HG02884 (cell line): ENCODE measurements at regions not wholly inside any gene's neighbourhood (a gene's known extent, or its start where the extent isn't known, plus 50 kb on each side); places are given as distances from the start of the nearest gene placed in this dataset.

Experiments used
- ATAC-seq: cut with Tn5 transposase; IDR thresholded peaks from one replicate; pipeline ENCODE4 v1.9.1; 2021; ENCODE audit warnings: mild to moderate bottlenecking, moderate library complexity; ENCODE audit not compliant: unreplicated experiment

DNA sequence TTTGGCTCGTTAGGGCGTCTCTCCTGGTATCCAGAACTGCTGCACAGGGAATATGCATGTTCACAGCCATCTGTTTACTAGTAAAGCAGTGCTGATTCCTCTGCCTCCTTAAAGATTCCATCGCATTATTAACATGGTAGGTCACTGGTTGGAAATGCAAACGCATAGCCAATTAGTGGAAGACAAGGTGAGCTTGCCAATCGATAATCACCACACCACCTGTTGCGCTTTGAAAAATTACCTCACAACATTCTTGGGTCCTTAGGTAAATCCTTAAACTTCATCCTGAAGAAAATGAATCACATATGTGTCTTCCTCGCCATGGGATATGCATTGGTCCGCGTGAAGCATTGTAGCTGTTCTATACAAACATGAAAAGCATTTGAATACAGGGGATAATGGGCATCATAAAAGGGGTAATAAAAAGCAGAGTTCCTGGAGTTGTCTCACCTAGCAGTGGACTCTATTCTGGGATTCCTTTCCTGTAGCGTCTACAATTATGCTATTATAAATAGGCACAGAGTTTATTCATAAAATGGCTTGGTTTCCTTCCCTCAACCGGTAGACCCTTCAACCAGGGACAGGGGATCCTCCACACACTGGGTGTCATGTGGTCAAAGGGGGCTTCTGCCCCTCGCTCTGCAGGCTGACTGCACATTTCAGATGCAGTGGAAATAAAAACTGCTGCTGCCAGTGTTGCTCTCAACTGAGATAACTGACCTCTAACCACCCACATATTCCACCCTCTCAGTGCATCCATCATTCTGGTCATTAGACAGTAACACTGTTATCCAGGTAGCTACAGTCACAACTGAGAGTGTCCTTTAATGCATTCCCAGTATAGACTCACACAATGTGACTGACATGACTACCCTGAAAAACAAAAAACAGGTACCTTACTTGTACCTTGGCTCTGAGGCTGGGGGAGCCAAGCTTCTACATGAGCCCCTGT is 389.2 kb upstream of the NFE2L3 start:
- no peak for ATAC-seq

DNA sequence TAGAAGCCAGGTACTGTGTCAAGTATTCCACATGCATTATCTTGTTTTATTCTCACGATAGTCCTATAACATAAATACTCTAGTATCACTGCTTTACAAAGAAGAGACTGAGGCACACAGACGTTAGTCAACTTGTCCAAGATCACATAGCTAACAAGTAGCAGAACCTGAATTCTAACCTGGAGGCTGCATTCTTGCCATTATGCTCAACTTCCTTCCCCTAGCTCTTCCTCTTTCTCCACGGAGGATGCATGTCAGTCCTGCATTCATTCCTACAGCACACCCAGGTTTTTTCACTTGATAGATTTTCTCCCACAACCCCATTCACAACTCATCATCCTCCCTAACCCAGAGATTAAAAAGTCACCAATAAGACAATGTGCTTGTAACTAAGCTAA is 388.5 kb upstream of the NFE2L3 start:
- ATAC-seq = no peak

DNA sequence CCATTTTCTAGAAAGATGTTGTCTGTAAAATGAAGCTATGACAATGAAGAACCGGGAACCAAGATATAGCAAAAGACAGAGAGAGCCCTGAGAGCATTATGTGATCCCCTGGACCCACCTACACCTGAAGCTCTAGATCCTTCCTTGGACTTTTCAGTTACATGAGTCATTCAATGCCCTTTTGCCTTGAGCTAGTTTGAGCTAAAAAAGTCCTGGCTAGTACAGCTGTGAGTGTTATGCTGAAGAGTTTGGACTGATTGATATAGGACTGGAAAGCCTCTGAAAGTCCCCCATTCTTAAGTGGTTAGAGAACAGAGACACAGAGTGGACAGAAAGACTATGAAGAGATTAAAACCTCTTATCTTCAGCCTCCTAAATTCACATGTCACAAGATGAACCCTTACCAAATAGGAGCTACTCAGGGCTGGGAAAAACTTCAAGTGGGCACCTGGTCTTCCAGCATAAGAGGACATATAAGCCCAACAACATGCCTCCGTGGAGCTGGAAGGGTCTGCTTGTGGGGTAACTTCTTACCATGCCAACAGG is 386.8 kb upstream of the NFE2L3 start:
- no peak for ATAC-seq

DNA sequence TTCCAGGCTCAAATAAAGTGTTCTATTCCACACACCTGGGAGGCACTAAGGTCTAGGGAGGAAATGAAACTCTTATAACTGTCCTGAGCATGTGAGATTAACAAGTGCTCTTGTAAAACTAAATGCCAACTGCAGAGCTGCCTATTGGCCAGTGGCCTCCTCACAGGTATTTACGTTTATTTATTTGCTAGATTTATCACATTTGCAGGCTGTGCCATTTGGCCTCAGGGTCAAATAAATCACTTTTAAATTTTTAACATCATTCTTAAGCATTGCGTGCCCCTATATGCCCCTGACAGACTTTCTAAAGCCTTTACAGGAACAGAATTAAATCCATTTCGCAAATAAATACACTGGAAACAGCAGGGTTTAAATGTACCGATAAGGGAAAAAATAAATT is 381.8 kb upstream of the NFE2L3 start:
- ATAC-seq = no peak

DNA sequence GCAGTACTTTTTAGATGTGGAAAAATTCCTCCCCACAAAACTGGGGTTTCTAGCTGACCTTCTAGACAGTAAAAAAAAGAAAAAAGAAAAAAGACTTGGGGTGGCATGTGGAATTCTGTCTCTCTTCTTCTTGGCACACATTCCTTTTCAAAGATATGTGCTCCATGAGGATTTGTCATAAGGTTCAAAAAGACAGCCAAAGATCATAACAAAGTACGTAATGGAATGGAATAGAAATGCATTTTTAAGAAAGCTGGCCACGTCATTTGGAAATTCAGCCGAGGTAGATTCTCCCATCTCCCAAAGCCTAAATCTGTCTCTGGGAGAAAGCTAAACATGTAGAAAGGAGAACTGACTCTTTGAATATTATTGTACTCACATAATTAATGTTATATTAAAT is 381.3 kb upstream of the NFE2L3 start:
- no peak for ATAC-seq

DNA sequence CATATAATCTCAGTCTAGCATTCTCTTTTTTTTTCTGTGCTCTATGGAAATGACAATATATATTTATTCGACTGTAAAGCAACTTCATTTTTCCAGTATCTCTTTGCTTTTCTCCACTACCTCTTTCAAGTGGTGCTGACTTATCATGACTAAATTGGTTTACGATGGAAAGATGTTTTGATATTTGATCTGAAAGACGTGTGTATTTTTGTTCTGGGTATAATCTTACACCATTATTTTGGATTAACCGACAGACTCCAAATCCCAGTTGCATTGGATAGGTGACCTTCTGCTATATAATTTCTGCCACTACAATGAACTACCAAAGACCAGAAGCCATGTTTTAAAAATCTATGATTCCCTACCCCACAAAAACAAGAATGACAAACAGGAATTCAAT is 380.5 kb upstream of the NFE2L3 start:
- no peak for ATAC-seq

DNA sequence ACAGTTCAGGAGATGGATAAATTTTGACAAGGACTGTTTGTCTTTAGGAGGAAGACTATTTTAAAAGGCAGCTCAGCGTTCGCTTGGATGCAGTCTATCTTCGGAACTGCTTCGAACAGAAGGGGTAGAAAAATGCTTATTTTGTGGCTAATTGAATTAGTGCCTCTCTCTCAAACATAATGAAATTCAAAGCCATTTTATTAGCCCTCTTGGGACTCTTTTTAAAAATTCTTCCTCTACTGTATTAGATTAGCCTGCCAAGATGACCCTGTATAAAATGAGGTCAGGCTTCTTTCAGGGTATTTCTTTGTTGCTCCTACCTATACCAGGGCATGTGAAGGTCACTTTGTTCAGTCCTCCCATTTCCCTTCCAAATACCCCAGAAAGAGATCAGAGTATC is 379.2 kb upstream of the NFE2L3 start:
- no peak for ATAC-seq

DNA sequence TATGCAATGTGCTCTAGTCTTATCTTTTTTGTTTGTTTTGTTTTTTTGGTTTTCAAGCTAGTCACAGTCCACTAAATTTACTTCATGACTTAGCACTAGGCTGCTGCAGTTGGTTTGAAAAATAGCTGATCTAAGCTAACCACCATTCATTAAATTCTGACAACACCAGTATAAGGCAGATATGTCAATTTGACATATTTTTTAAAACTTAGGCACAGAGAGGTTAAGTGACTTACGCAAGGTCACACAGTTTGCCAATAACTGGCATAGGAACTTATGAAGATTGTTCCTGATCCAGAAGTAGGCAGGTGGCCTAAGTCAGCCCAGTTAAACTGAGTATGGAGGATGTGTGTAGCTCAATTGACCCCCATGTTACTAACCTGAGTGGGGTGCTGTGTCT is 377.3 kb upstream of the NFE2L3 start:
- no peak for ATAC-seq

DNA sequence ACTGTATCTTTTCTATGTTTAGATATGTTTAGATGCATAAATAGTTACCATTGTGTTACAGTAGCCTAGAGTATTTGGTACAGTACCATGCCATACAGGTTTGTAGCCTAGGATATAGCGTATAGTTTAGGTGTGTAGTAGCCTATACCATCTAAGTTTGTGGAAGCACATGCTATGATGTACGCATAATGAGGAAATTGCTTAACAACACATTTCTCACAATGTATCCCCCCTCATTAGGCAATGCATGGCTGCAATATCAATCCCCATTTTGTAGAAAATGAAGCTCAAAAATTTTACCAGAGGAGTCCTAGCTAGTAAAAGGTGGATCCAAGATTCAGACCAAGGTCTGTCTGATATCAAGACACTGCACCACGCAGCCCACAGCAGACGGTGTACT is 376.4 kb upstream of the NFE2L3 start:
- ATAC-seq = no peak

DNA sequence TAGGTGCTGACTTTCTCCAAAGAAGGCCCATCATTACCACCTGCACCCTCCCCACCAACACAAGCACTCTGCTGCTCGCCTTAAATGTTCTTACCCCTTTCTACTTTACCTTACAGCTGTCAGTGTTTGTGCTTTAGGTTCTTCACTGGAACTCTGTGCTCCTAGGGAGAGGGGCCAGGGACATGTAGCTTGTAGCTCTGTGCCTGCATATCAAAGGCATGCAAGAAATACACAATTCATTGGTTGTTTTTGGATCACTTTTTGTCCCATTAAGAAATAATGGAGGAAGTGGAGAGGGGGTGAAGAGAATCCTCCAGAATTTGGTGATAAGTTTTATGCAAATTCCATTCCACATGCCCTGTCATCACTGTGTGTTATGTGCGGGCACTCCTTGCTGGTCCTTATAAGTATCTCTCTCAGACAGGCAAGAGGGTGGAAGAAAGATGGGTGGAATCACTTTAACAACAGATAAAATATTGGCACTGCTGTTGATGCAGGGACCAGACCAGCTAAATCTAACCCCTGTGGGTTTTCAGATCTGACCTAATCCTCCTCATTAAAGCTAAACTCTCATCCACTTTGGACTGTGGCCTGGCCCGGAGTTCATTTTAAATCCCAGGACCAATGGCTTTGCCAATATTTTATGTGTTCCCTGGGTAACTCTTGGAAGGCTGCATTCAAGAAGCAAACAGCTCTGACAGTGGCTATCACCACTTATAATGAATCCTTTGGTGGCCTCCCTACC is 375.8 kb upstream of the NFE2L3 start:
- ATAC-seq = no peak

DNA sequence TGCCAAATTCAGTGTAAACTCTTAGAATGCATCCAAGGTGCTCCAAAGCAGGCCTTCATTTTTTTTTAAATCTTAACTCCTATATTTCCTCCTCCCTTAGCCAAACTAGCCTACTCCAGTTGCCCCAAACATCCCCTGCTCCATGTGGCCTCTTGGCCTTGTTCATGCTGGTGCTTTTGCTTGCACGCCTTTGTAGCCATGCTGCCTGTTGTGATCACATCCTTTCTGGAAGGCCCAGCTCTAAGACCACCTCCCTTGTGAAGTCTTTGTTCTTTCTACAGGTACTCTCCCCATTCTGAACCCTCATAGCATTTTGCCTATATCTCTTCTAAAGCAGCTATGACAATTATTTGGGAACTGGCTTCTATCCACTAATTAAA is 375.3 kb upstream of the NFE2L3 start:
- no peak for ATAC-seq

DNA sequence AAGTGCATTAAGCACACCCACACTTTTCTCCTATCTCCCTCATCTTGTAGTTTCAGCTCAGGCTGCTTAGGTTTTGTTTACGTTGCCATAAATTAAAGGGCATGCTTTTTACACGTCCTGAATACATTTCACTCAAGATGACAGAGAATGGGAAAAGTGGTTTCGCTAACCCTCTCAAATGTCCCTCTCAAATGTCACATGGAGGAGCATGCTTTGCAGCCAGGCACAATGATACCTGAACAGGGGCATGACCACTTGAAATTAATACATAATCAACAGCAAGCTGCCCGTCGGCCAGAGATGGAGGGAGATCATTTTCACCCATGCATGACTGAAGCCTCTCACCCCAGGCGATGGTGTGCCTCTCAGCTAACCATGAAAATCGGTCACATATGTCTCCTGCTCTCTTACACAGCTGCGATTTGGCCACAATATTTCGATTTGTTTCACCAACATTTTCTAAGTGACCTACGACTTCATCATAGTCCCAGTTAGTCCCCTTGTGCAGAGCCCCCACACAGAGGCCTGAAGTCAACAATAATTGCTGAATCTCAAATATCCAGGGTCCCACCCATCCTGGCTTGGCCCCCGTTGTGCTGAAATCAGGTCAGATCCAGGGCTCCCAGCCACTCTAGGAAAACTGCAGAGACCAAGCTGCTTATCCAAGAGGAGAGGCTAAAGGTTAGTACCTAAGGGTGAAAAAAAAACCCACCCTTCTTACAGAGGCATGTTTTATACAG is 373.9 kb upstream of the NFE2L3 start:
- no peak for ATAC-seq

DNA sequence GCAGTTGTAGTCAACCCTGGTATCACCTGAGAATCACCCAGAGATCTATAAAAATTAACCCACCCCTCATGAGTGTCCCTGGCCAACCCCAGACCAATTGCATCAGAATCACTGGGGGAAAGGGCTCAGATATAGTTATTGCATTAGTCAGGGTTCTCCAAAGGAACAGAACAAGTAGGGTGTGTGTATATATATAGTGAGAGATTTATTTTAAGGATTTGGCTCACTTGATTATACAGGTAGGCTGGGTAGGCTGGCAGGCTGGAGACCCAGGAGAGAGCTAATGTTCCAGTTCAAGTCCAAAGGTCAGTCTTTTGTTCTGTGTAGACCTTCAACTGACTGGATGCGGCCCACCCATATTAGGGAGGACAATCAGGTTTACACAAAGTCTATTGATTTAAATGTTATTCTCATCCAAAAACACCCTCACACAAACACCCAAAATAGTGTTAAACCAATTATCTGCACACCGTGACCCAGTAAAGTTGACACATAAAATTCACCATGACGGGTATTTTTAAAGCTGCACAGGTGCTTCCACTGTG is 372.9 kb upstream of the NFE2L3 start:
- ATAC-seq = no peak

DNA sequence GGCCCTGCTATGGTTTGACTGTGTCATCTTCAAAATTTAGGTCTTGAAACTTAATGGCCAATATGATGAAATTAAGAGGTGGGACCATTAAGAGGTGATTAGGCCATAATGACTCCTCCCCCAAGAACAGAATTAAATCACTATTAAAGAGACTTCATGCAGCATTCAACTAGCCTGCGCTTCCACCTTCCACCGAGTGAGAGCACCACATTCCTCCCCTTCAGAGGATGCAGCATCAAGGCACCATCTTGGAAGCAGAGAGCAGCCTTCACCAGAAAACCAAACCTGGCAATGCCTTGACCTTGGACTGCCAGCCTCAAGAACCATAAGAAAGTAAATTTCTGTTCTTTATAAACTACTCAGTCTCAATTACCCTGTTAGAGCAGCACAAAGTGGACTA is 371.1 kb upstream of the NFE2L3 start:
- ATAC-seq = no peak

DNA sequence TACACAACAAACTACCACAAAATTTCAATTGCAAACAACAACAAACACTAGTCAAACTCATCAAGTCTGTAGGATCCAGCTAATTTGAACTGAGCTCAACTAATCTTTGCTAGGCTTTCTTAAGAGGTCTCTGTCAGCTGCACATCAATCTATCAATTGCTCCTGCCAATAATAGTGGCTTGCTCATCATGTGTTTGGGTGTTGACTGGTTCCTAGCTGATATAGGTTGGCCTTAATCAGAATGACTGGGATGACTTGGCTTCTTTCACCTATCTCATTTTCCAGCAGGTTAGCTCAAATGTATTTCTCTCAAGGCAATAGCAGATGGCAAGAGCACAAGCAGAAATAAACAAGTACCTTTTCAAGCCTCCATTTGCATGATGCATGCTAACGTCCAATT is 370.3 kb upstream of the NFE2L3 start:
- ATAC-seq = no peak

DNA sequence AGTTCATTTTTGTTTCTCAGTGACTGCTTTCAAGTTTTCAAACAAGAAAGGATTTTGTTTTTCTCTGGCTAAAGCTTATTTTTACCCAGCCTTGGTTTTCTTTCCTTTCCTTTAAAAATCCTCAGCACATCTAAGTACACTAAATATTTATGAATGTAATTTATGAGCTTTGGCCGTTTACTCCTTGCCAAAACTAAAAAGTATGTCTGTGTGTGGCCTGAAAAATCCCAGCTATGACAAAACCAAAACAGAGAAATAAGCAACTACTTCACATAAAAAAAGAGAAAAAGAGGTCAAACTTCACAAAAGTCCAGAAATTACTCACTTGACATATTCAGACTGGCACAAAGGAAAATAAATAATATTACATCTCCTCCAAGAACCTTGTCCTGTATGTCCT is 365.1 kb upstream of the NFE2L3 start:
- ATAC-seq = no peak

DNA sequence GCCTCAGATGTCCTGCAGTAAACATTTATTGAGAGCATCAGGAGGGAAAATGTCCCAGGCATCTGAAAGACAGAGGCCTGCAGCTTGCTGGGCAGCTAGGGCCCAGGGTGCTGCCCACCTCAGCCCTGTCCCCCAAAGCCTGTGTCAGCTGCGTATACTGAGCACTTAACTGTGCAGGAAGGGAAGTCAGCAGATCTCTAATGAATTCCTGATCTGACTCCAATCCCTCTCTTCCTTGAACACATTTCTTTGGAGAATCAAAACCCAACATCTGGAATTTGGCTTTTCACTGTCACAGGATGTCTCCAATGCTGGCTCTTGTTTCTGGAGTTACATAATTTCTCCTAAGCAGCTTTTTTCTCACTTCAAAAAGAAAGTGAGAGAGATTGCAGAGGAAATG is 364.7 kb upstream of the NFE2L3 start:
- no peak for ATAC-seq

DNA sequence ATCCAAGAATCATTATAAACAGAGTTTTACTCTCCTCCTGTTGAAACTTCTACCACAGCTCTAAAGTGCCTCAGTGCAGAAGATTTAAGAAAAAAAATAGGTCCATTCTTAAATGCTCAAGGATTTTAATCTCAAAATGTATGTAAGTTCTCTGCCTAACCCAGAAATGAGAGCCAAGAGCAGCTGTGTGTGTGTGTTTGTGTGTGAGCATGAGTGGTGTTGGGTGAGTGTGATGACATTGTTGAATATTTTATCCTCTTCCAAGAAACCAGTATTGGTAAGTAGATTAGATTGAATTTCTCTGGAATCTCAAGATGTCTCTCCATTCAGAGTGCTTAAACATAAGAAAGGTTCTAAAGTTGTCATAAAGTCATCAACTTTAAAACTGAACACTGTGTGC is 363.6 kb upstream of the NFE2L3 start:
- no peak for ATAC-seq

DNA sequence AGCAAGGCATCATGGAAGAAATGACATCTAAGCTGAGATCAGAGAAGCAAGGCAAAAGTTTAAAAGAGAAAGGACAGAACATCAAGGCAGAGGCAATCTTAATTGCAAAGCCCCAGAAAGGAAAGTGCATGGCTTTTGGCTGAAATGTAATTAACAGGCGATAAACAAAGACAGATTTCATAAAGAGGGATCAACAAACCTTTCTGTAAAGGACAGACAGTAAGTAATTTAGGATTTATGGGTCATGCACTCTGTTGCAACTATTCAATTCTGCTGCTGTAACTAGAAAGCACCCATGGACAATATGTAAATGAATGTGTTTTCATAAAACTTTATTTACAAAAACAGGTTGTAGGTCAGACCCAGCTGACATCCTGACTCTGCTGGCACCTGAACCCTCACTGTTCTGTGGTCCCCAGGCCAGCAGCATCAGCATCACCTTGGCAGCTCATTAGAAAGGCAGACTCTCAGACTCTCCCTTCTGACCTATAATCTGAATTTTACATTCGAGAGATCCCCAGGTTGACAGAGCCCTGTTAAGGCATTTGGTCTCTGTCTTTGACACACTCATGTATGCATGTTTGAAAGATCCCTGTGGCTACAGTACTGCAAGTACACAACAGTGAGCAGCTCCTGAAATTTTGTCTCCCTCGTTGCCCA is 362.9 kb upstream of the NFE2L3 start:
- ATAC-seq = no peak
